CD8-positive, alpha-beta memory T cell (primary cell): ENCODE measurements at regions not wholly inside any gene's neighbourhood (a gene's known extent, or its start where the extent isn't known, plus 50 kb on each side); places are given as distances from the start of the nearest gene placed in this dataset.

Experiments
- CTCF ChIA-PET: fragments of 350-600 bp; sonication (Branson Sonifier 250); formaldehyde crosslinking; loops from one replicate; lab custom pipeline; 2021; ENCODE audit warnings: antibody characterized with exemption; lab: Charles Lee
- POLR2A ChIA-PET: fragments of 350-600 bp; sonication (Branson Sonifier 250); formaldehyde crosslinking; loops from one replicate; lab custom pipeline; 2021; ENCODE audit warnings: antibody characterized with exemption; lab: Charles Lee
- DNase-seq, 5 donors: peaks; one replicate each; pipeline versions ENCODE4 v3.0.0 to v3.0.0-alpha.2; 2020 to 2022; ENCODE audit warnings: mixed read lengths in 1 of 5
- H3K27ac ChIP-seq: one replicate; pipeline ENCODE4 v1.7.0; 2013; ENCODE audit warnings: low read depth, mild to moderate bottlenecking, low read length, moderate library complexity
- H3K27me3 ChIP-seq: 2 replicates; pipeline ENCODE4 v1.7.0; 2013; ENCODE audit warnings: low read length, mild to moderate bottlenecking; ENCODE audit not compliant: insufficient read depth, poor library complexity, severe bottlenecking
- H3K36me3 ChIP-seq: 2 replicates; pipeline ENCODE4 v1.7.0; 2013; ENCODE audit warnings: mild to moderate bottlenecking, low read length, moderate library complexity; ENCODE audit not compliant: insufficient read depth
- H3K4me1 ChIP-seq: 2 replicates; pipeline ENCODE4 v1.7.0; 2013; ENCODE audit warnings: mild to moderate bottlenecking, low read length, moderate library complexity; ENCODE audit not compliant: insufficient read depth
- H3K4me3 ChIP-seq: 2 replicates; pipeline ENCODE4 v1.7.0; 2013; ENCODE audit warnings: mild to moderate bottlenecking, low read length
- H3K9me3 ChIP-seq: 2 replicates; pipeline ENCODE4 v1.7.0; 2013; ENCODE audit warnings: mild to moderate bottlenecking, low read length
- H3K27ac Mint-ChIP-seq, 8 donors: one replicate each; pipeline ENCODE4 v1.8.0; 2020 to 2021; ENCODE audit warnings: mixed read lengths in 8 of 8, mild to moderate bottlenecking in 6 of 8, inconsistent platforms in 3 of 8, moderate library complexity in 3 of 8
- H3K27me3 Mint-ChIP-seq, 2 donors: one replicate each; pipeline ENCODE4 v1.8.0; 2020 to 2021; ENCODE audit warnings: mixed read lengths in 2 of 2, mild to moderate bottlenecking in 1 of 2, moderate library complexity in 1 of 2
- H3K36me3 Mint-ChIP-seq, 3 donors: one replicate each; pipeline ENCODE4 v1.8.0; 2020 to 2021; ENCODE audit warnings: mixed read lengths in 3 of 3, inconsistent platforms in 1 of 3, mild to moderate bottlenecking in 1 of 3
- H3K4me1 Mint-ChIP-seq, 3 donors: one replicate each; pipeline ENCODE4 v1.8.0; 2020 to 2021; ENCODE audit warnings: mixed read lengths in 3 of 3, inconsistent platforms in 1 of 3, mild to moderate bottlenecking in 1 of 3
- H3K4me3 Mint-ChIP-seq, 7 donors: one replicate each; pipeline ENCODE4 v1.8.0; 2020 to 2021; ENCODE audit warnings: mixed read lengths in 7 of 7, mild to moderate bottlenecking in 6 of 7, moderate library complexity in 4 of 7, inconsistent platforms in 2 of 7
- H3K9me3 Mint-ChIP-seq, 5 donors: one replicate each; pipeline ENCODE4 v1.8.0; 2020 to 2022; ENCODE audit warnings: mixed read lengths in 5 of 5, mild to moderate bottlenecking in 3 of 5, moderate library complexity in 2 of 5, inconsistent platforms in 1 of 5

DNA sequence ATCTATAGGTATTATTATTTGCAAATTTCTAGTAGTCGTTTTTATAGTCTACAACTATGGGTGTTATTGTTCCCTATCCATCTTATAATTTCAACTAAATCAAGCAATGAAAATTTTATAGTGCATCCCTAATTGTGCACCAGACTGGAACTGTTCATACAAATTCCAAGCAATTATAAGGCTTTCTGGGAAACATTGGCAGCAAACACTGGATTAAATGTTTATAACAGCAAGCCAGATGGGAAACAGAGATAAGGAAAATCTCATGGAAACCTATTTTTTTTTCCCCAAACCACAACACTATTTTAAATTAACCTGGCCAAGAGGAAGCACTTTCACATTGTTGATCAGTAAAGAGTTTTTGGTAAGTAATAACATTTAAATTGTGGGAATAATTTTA lies 524.3 kb downstream of the RASEF start:
- POLR2A ChIA-PET, result no interaction called here
- H3K27me3 Mint-ChIP-seq, result no peaks in the 10 kb centered on the region
- CTCF ChIA-PET, result no interaction called here

GRCh38 chr9:82539146-82539545 lies 523.8 kb downstream of the RASEF start:
- H3K36me3 ChIP-seq, result no peaks in the 10 kb centered on the region
- no peaks in the 10 kb centered on the region for H3K4me1 ChIP-seq
- Mint-ChIP-seq H3K4me3 (no peak overlapping the region), H3K36me3 (no peaks in the 10 kb centered on the region), H3K4me1 (no peaks in the 10 kb centered on the region), H3K27me3 (no peaks in the 10 kb centered on the region), H3K9me3 (peaks cover 0 to 12% (median 5%) of the 10 kb centered on the region in 5 donors), H3K27ac (no peak overlapping the region)
- no peaks in the 10 kb centered on the region for H3K27me3 ChIP-seq
- no peak for DNase-seq
- no peak overlapping the region for H3K27ac ChIP-seq
- no peak overlapping the region for H3K4me3 ChIP-seq
- ChIA-PET POLR2A (no interaction called here), CTCF (no interaction called here)
- H3K9me3 ChIP-seq, result no peaks in the 10 kb centered on the region

More for the DNA sequence above, 524.3 kb downstream of the RASEF start:
- Mint-ChIP-seq H3K4me3 (no peak overlapping the region), H3K27ac (no peak overlapping the region), H3K36me3 (no peaks in the 10 kb centered on the region), H3K9me3 (peaks cover 0 to 12% (median 6%) of the 10 kb centered on the region in 5 donors), H3K4me1 (no peaks in the 10 kb centered on the region)
- H3K27me3 ChIP-seq, result no peaks in the 10 kb centered on the region
- no peak overlapping the region for H3K4me3 ChIP-seq
- H3K9me3 ChIP-seq, result no peaks in the 10 kb centered on the region
- no peak overlapping the region for H3K27ac ChIP-seq
- H3K36me3 ChIP-seq, result no peaks in the 10 kb centered on the region
- no peak for DNase-seq
- H3K4me1 ChIP-seq, result no peaks in the 10 kb centered on the region

DNA sequence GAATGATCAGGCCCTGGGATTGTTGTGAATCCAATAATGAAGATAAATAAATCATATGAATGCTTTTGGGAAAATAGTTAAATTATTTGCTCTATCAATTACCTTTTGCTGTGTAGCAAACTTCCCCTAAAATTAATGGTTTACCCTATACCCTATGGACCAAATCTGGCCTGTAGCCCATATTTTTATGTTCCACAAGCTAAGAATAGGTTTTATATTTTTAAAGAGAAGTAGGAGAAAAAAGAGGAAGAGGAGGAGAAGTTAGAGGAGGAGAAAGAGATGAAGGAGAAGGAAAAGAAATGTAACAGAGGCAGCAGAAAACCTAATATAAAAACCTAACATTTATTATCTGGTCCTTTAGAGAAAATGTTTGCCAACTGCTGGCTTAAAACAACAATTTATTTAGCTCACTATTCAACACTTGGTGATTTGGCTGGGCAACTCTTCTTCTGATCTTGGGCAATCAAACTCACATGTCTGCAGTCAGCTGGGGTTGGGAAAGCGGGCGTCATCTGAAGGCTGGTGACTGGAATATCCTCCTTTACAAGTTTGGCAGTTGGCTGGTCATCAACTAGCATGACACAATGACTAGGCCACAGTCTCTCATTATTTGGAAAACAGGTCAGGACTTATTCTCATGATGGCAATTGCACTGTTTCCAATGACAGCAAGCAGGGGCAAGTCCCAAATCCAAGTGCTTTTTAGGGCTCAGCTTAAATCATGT lies 522.9 kb downstream of the RASEF start:
- no peak overlapping the region for H3K27ac Mint-ChIP-seq
- no peak for DNase-seq
- H3K36me3 Mint-ChIP-seq, result no peaks in the 10 kb centered on the region
- H3K4me3 Mint-ChIP-seq, result no peak overlapping the region
- no peaks in the 10 kb centered on the region for H3K9me3 ChIP-seq
- peaks cover 2 to 12% (median 4%) of the 10 kb centered on the region in 5 donors for H3K9me3 Mint-ChIP-seq
- no peaks in the 10 kb centered on the region for H3K27me3 ChIP-seq
- no peak overlapping the region for H3K4me3 ChIP-seq
- CTCF ChIA-PET, result no interaction called here
- H3K27ac ChIP-seq, result no peak overlapping the region
- POLR2A ChIA-PET, result no interaction called here
- no peaks in the 10 kb centered on the region for H3K36me3 ChIP-seq
- no peaks in the 10 kb centered on the region for H3K4me1 Mint-ChIP-seq
- no peaks in the 10 kb centered on the region for H3K27me3 Mint-ChIP-seq
- H3K4me1 ChIP-seq, result no peaks in the 10 kb centered on the region

DNA sequence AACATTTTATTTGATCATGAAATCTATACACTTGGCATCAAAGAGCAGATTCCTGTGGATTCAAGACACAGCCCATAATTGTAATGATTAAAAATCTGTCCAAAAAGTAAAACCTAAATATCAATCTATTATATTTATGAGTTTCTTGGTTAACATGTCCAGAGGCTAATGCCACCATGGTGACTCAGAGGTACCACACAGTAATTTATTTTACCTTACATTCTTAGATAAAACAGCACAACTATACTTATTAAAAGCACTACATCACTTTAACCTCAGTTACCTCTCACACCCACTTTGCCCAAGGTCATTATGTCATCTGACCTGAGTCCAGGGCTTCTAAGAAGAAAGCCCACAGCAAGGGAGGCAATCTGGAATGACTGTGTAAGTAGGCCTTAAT lies 519.2 kb downstream of the RASEF start:
- H3K27ac ChIP-seq, result no peak overlapping the region
- ChIA-PET CTCF (no interaction called here), POLR2A (no interaction called here)
- H3K4me3 ChIP-seq, result no peak overlapping the region
- Mint-ChIP-seq H3K9me3 (peaks cover 2 to 17% (median 8%) of the 10 kb centered on the region in 5 donors), H3K27ac (no peak overlapping the region), H3K4me1 (no peaks in the 10 kb centered on the region), H3K36me3 (no peaks in the 10 kb centered on the region), H3K4me3 (no peak overlapping the region), H3K27me3 (no peaks in the 10 kb centered on the region)
- no peaks in the 10 kb centered on the region for H3K27me3 ChIP-seq
- no peaks in the 10 kb centered on the region for H3K9me3 ChIP-seq
- H3K36me3 ChIP-seq, result no peaks in the 10 kb centered on the region
- DNase-seq, result no peak
- H3K4me1 ChIP-seq, result no peaks in the 10 kb centered on the region

DNA sequence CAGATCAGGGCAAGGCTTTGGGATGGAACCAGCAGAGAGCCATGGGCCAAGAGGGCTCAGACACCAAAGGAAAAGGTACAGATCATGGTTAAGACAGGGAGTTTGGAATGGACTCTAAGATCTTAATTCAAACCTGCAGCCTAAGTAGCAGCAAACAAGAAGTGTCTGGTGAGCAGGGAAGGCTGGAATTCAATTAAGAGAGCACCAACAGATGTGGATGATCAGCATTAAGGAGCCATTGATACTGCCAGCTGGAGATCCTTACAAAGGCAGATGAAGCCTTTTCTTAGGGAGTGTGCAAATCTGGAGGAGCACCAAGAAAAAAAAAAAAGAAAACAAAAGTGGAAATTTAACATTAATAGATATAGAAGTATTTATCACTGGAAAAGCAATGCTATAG lies 516.8 kb downstream of the RASEF start:
- POLR2A ChIA-PET, result no interaction called here
- Mint-ChIP-seq H3K4me1 (no peaks in the 10 kb centered on the region), H3K9me3 (peaks cover 2 to 15% (median 2%) of the 10 kb centered on the region in 5 donors)

DNA sequence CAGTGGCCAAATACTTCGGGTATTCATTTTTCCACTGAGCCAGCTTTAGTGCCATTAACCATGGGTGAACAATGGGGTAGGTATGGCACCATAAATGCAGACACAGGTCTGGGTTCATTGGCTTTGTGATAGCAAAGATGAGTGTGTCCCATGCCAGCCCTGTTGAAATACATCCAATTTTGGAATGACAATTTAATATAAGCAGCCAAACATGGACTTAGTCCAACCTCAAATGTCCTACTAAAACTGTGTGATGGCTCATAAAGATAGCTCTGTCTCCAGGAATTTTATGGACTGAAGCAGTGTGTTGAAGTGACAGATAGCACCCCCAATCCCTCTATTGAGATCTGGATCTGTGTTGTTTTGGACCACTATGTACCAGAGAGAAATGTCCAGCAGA lies 514.9 kb downstream of the RASEF start:
- ChIA-PET POLR2A (no interaction called here), CTCF (no interaction called here)
- no peak for DNase-seq
- no peak overlapping the region for H3K27ac Mint-ChIP-seq
- peaks cover 0 to 15% (median 2%) of the 10 kb centered on the region in 5 donors for H3K9me3 Mint-ChIP-seq
- Histone ChIP-seq H3K4me1 (no peaks in the 10 kb centered on the region), H3K4me3 (no peak overlapping the region), H3K27me3 (no peaks in the 10 kb centered on the region), H3K9me3 (no peaks in the 10 kb centered on the region), H3K27ac (no peak overlapping the region), H3K36me3 (no peaks in the 10 kb centered on the region)
- H3K27me3 Mint-ChIP-seq, result no peaks in the 10 kb centered on the region
- H3K4me1 Mint-ChIP-seq, result no peaks in the 10 kb centered on the region
- no peaks in the 10 kb centered on the region for H3K36me3 Mint-ChIP-seq
- no peak overlapping the region for H3K4me3 Mint-ChIP-seq

More for the DNA sequence above, 516.8 kb downstream of the RASEF start:
- no peaks in the 10 kb centered on the region for H3K9me3 ChIP-seq
- H3K36me3 Mint-ChIP-seq, result no peaks in the 10 kb centered on the region
- CTCF ChIA-PET, result no interaction called here
- DNase-seq, result no peak
- H3K4me3 Mint-ChIP-seq, result no peak overlapping the region
- H3K4me3 ChIP-seq, result no peak overlapping the region
- H3K36me3 ChIP-seq, result no peaks in the 10 kb centered on the region
- no peak overlapping the region for H3K27ac ChIP-seq
- no peak overlapping the region for H3K27ac Mint-ChIP-seq
- no peaks in the 10 kb centered on the region for H3K27me3 Mint-ChIP-seq
- no peaks in the 10 kb centered on the region for H3K4me1 ChIP-seq
- no peaks in the 10 kb centered on the region for H3K27me3 ChIP-seq

- ChIA-PET POLR2A (no interaction called here), CTCF (no interaction called here)
- no peaks in the 10 kb centered on the region for H3K4me1 ChIP-seq
- no peaks in the 10 kb centered on the region for H3K9me3 ChIP-seq
- H3K27me3 Mint-ChIP-seq, result no peaks in the 10 kb centered on the region
- H3K36me3 ChIP-seq, result no peaks in the 10 kb centered on the region
- no peaks in the 10 kb centered on the region for H3K4me1 Mint-ChIP-seq
- H3K9me3 Mint-ChIP-seq, result peaks cover 0 to 13% (median 4%) of the 10 kb centered on the region in 5 donors
- H3K4me3 ChIP-seq, result no peak overlapping the region
- no peak overlapping the region for H3K27ac ChIP-seq
- no peaks in the 10 kb centered on the region for H3K27me3 ChIP-seq
- H3K4me3 Mint-ChIP-seq, result no peak overlapping the region
- no peak overlapping the region for H3K27ac Mint-ChIP-seq
- no peaks in the 10 kb centered on the region for H3K36me3 Mint-ChIP-seq
- DNase-seq, result no peak
Observed at GRCh38 chr9:82549174-82549821, 513.6 kb downstream of the RASEF start.

DNA sequence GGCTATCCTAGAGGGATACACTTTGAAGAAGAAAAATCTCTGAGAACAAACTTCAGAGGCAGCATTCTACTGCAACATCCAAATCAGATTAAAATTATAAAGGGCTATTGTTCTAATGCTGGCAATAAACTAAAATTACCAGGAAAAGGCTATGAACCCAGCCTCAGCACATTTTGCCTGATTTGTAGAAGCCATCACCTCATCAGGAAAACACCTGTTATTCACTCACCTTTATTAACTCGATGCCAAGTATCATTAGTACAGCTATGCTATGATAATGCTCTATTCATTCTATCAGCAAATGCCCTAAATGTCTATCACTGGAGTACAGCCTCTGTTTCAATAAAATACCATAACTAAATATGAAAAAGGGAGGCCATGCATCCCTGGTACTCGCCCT lies 510.2 kb downstream of the RASEF start:
- Histone ChIP-seq H3K4me1 (no peaks in the 10 kb centered on the region), H3K9me3 (no peaks in the 10 kb centered on the region), H3K27ac (no peak overlapping the region), H3K36me3 (no peaks in the 10 kb centered on the region), H3K4me3 (no peak overlapping the region), H3K27me3 (no peaks in the 10 kb centered on the region)
- no peaks in the 10 kb centered on the region for H3K36me3 Mint-ChIP-seq
- no peaks in the 10 kb centered on the region for H3K27me3 Mint-ChIP-seq
- no peaks in the 10 kb centered on the region for H3K4me1 Mint-ChIP-seq
- no peak overlapping the region for H3K4me3 Mint-ChIP-seq
- H3K9me3 Mint-ChIP-seq, result peaks cover 0 to 7% (median 0%) of the 10 kb centered on the region in 5 donors
- ChIA-PET CTCF (no interaction called here), POLR2A (no interaction called here)
- DNase-seq, result no peak
- H3K27ac Mint-ChIP-seq, result no peak overlapping the region
